Vagina (tissue), 2 donors: ENCODE measurements at regions not wholly inside any gene's neighbourhood (a gene's known extent, or its start where the extent isn't known, plus 50 kb on each side); places are given as distances from the start of the nearest gene placed in this dataset.

Experiments
- DNase-seq, 2 donors: peaks; one replicate each; pipeline ENCODE4 v3.0.0-alpha.2; 2017; ENCODE audit errors: extremely low spot score in 2 of 2
- H3K27ac ChIP-seq: fragments of 200-600 bp; sonication (generic); one replicate; pipeline ENCODE4 v1.5.1; 2019
- H3K27me3 ChIP-seq: fragments of 200-600 bp; sonication (generic); one replicate; pipeline ENCODE4 v1.5.1; 2019
- H3K36me3 ChIP-seq, 2 donors: fragments of 200-600 bp; sonication (generic); one replicate each; pipeline ENCODE4 v1.5.1; 2017 to 2019
- H3K4me1 ChIP-seq: fragments of 200-600 bp; sonication (generic); one replicate; pipeline ENCODE4 v1.5.1; 2019
- H3K4me3 ChIP-seq, 2 donors: fragments of 200-600 bp; sonication (generic); 1 replicate in 1 of 2; 2 replicates in 1 of 2; pipeline ENCODE4 v1.5.1; 2016 to 2019
- H3K9me3 ChIP-seq: fragments of 200-600 bp; sonication (generic); one replicate; pipeline ENCODE4 v1.5.1; 2019
- POLR2A ChIP-seq, 2 donors: fragments of 450-650 bp; IDR thresholded peaks; one replicate each; pipeline ENCODE4 v1.6.1; 2017; ENCODE audit warnings: antibody characterized with exemption in 2 of 2, mild to moderate bottlenecking in 2 of 2, moderate library complexity in 2 of 2
- POLR2AphosphoS5 ChIP-seq, 2 donors: sonication (generic); formaldehyde crosslinking; IDR thresholded peaks; one replicate each; pipeline ENCODE4 v1.9.0; 2017; ENCODE audit warnings: antibody characterized with exemption in 2 of 2, mild to moderate bottlenecking in 2 of 2, low read depth in 1 of 2; ENCODE audit not compliant: insufficient read depth in 1 of 2
- intact Hi-C: fragments of 100-400 bp; cut with DNase I; formaldehyde crosslinking; loops from one replicate; pipeline ENCODE4 v1.15.1; 2023
- TF ChIP-seq, protein P1 (sequence below), 3 experiments: fragments of 450-650 bp in 2 of 3; fragments of 200-600 bp in 1 of 3; sonication (generic) in 1 of 3; IDR thresholded peaks; one replicate each; pipeline ENCODE4 v1.5.1; 2017 to 2019; ENCODE audit warnings: antibody characterized with exemption in 3 of 3, mild to moderate bottlenecking in 2 of 3, moderate library complexity in 2 of 3

DNA sequence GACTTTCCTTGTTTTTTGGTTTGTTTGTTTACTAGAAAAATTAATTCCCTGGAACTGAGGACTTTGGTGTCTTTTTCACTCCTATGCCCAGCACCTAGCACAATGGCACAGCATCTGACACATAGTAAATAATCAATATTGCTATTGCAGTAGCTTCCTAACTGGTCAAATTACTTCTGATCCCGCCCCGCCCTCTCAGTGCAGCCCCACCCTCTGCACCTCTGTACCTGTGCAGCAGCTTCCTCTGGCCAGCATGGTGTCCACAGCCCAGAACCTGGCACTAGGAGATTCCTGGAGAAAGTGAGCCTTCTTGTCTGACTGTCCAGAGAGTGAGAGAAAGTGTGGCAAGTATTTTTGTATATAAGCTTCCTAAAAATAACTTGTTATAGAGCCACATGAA, 343.2 kb downstream of the ZNF608 start:
- H3K27me3 ChIP-seq = no peaks in the 10 kb centered on the region
- DNase-seq = no peak
- no peak overlapping the region for H3K4me3 ChIP-seq
- intact Hi-C loops = no loop called here
- H3K36me3 ChIP-seq = no peaks in the 10 kb centered on the region
- no peaks in the 10 kb centered on the region for H3K9me3 ChIP-seq
- no peak overlapping the region for H3K27ac ChIP-seq
- TF ChIP-seq POLR2A (IDR thresholded peaks at IDR 0.05) (no peak), POLR2AphosphoS5 (IDR thresholded peaks at IDR 0.05; ENCODE audit: insufficient read depth in 1 of 2, low read depth in 1 of 2) (no peak)
- TF ChIP-seq, protein P1, sequence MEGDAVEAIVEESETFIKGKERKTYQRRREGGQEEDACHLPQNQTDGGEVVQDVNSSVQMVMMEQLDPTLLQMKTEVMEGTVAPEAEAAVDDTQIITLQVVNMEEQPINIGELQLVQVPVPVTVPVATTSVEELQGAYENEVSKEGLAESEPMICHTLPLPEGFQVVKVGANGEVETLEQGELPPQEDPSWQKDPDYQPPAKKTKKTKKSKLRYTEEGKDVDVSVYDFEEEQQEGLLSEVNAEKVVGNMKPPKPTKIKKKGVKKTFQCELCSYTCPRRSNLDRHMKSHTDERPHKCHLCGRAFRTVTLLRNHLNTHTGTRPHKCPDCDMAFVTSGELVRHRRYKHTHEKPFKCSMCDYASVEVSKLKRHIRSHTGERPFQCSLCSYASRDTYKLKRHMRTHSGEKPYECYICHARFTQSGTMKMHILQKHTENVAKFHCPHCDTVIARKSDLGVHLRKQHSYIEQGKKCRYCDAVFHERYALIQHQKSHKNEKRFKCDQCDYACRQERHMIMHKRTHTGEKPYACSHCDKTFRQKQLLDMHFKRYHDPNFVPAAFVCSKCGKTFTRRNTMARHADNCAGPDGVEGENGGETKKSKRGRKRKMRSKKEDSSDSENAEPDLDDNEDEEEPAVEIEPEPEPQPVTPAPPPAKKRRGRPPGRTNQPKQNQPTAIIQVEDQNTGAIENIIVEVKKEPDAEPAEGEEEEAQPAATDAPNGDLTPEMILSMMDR (IDR thresholded peaks at IDR 0.05) = no peak
- H3K4me1 ChIP-seq = peaks cover 19% of the 10 kb centered on the region

DNA sequence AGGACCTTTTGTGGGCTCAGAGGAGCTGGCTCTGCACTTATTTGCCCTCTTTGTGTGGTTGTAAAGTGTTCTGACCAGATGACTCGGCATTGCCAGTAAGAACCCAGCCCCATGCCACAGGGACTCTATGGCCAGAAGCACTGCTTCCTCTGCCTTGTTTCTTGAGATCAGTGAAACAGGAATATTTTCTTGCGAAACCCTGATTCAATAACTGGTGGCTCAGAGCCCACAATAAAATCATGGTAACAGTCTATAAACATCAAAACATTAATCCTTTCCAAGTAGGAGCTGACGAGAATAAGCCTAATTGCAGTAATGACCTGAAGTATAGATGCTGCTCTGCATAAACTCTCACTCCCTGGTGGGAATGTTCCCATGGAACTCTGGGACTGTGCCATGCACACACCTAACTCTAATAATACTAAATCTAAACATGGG, 344.3 kb downstream of the ZNF608 start:
- Histone ChIP-seq H3K4me3 (no peak overlapping the region), H3K4me1 (peaks cover 19% of the 10 kb centered on the region), H3K9me3 (no peaks in the 10 kb centered on the region), H3K27me3 (no peaks in the 10 kb centered on the region), H3K27ac (no peak overlapping the region), H3K36me3 (no peaks in the 10 kb centered on the region)
- intact Hi-C loops = no loop called here
- no peak for TF ChIP-seq POLR2A (IDR thresholded peaks at IDR 0.05)
- peak in 1 of 2 donors; percentile 45 for TF ChIP-seq POLR2AphosphoS5 (IDR thresholded peaks at IDR 0.05; ENCODE audit: insufficient read depth in 1 of 2, low read depth in 1 of 2)
- TF ChIP-seq, protein P1 (IDR thresholded peaks at IDR 0.05) = no peak
- no peak for DNase-seq

DNA sequence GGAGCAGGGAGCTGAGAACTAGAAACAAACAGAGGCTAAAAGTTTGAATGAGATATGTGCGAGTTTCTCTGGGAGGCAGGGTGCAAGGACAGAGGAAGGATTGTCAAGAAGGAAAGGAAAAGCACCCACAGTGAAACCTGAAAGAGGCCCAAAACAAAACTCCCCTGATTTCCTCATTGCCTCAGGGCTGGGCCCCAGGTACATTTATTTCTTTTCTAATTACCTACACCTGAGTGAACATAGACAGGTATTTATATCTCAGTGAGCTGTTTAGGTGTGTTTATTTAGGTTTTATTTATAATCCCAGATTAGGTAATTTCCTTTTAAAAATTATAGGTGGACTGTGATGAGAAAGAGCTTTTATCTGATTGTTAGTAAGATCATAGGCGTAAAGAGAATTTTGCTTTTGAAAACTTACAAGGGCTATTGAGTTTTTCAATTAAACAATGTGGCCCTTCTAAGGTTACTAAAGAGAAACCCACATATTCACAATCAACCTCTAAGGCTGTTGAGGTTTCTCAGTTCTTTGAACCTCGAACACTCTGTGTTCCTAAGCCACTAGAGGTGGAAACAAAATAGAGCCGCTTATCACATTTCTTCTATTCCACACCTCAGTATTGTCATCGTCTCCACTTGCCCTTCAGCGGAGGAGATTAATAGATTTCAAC, 344.8 kb downstream of the ZNF608 start:
- no peak for TF ChIP-seq POLR2A (IDR thresholded peaks at IDR 0.05)
- TF ChIP-seq, protein P1 (IDR thresholded peaks at IDR 0.05) = no peak
- TF ChIP-seq POLR2AphosphoS5 (IDR thresholded peaks at IDR 0.05; ENCODE audit: insufficient read depth in 1 of 2, low read depth in 1 of 2) = no peak
- Histone ChIP-seq H3K36me3 (no peaks in the 10 kb centered on the region), H3K27ac (no peak overlapping the region), H3K4me1 (peaks cover 19% of the 10 kb centered on the region), H3K9me3 (no peaks in the 10 kb centered on the region), H3K4me3 (no peak overlapping the region), H3K27me3 (no peaks in the 10 kb centered on the region)
- DNase-seq = no peak
- intact Hi-C loops = no loop called here

DNA sequence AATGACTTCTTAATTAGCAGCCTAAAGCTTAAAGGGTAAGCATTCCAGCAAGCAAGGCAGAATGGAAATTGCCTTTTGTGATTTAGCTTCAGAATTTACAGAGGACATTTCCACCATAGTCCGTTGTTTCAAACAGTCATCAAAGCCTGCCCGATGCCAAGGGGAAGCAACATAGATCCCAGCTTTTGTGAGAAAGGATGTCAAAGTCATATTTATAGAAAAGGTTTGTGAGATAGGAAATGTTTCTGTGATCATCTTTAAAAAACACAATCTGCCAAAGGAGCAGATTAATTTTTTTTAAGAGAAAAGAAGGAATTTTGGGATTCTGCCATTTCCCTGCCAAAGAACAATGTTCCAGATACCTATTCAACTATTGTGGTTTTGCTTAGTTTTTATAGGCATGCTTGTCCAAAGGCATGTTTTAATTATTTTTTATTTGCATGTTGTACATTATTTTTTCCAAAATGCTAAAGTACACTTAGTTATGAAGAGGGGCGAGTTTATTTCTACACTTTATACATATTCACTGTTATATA, 346.9 kb downstream of the ZNF608 start:
- no peaks in the 10 kb centered on the region for H3K36me3 ChIP-seq
- intact Hi-C loops = no loop called here
- TF ChIP-seq POLR2AphosphoS5 (IDR thresholded peaks at IDR 0.05; ENCODE audit: insufficient read depth in 1 of 2, low read depth in 1 of 2) = no peak
- no peak for TF ChIP-seq POLR2A (IDR thresholded peaks at IDR 0.05)
- TF ChIP-seq, protein P1 (IDR thresholded peaks at IDR 0.05) = no peak
- DNase-seq = no peak
- H3K4me1 ChIP-seq = peaks cover 19% of the 10 kb centered on the region
- no peak overlapping the region for H3K4me3 ChIP-seq
- no peaks in the 10 kb centered on the region for H3K27me3 ChIP-seq
- H3K27ac ChIP-seq = no peak overlapping the region
- H3K9me3 ChIP-seq = no peaks in the 10 kb centered on the region

DNA sequence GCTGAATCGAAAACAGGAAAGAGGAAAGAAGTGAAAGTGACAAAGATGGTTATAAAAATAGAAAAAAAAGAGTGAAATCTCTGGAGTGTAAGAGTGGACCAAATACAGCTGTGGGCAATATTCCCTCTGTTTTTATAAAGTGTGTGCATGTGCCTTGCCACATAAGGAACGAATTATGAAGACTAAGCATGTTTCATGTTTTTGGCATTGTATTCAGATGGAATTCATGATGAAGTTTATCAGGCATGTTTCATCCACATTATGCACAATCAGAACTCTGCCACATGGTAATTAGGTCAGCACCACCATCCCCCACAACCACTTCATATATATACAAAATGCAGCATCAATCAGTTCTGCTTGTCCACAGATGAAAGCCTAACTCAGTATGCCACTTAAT, 348.0 kb downstream of the ZNF608 start:
- no peak for DNase-seq
- no peaks in the 10 kb centered on the region for H3K27me3 ChIP-seq
- H3K9me3 ChIP-seq = no peaks in the 10 kb centered on the region
- peaks cover 19% of the 10 kb centered on the region for H3K4me1 ChIP-seq
- H3K27ac ChIP-seq = no peak overlapping the region
- intact Hi-C loops = no loop called here
- no peaks in the 10 kb centered on the region for H3K36me3 ChIP-seq
- no peak overlapping the region for H3K4me3 ChIP-seq
- TF ChIP-seq POLR2A (IDR thresholded peaks at IDR 0.05) = no peak
- TF ChIP-seq POLR2AphosphoS5 (IDR thresholded peaks at IDR 0.05; ENCODE audit: insufficient read depth in 1 of 2, low read depth in 1 of 2) = no peak
- TF ChIP-seq, protein P1 (IDR thresholded peaks at IDR 0.05) = no peak
